Left ventricle myocardium inferior (tissue), 1 donor: ENCODE measurements at regions not wholly inside any gene's neighbourhood (a gene's known extent, or its start where the extent isn't known, plus 50 kb on each side); places are given as distances from the start of the nearest gene placed in this dataset.

Experiments used
- DNase-seq: peaks from one replicate; pipeline ENCODE4 v3.0.0-alpha.2; 2020
- H3K27ac ChIP-seq: fragments of 200-600 bp; replicated peaks from 2 replicates; pipeline ENCODE4 v1.8.0; 2021
- H3K27me3 ChIP-seq: fragments of 200-600 bp; 2 replicates; pipeline ENCODE4 v1.8.0; 2021; ENCODE audit warnings: low read depth
- H3K36me3 ChIP-seq: fragments of 200-600 bp; 2 replicates; pipeline ENCODE4 v1.8.0; 2021
- H3K4me1 ChIP-seq: fragments of 200-600 bp; 2 replicates; pipeline ENCODE4 v1.8.0; 2021
- H3K4me3 ChIP-seq: fragments of 200-600 bp; 2 replicates; pipeline ENCODE4 v1.8.0; 2021; ENCODE audit warnings: mild to moderate bottlenecking, moderate library complexity
- H3K9me3 ChIP-seq: fragments of 200-600 bp; replicated peaks from 2 replicates; pipeline ENCODE4 v1.8.0; 2021
- CTCF ChIP-seq: fragments of 200-600 bp; IDR thresholded peaks from 2 replicates; pipeline ENCODE4 v1.8.0; 2021; ENCODE audit warnings: antibody characterized with exemption, mild to moderate bottlenecking, borderline replicate concordance
- intact Hi-C: fragments of 100-400 bp; cut with micrococcal nuclease; formaldehyde crosslinking; loops from one replicate; pipeline ENCODE4 v1.11.0; 2022
- donor health status: DM: no; HTN: yes; CAD: no; lungs with severe emphysema.

GRCh38 chr6:14051355-14051754 is 66.2 kb upstream of the CD83 start:
- Histone ChIP-seq H3K4me1 (no peaks in the 10 kb centered on the region), H3K9me3 (no peaks in the 10 kb centered on the region), H3K36me3 (no peaks in the 10 kb centered on the region), H3K27me3 (peaks cover 59% of the 10 kb centered on the region), H3K4me3 (no peak overlapping the region), H3K27ac (no peak overlapping the region)
- intact Hi-C loops, result loop anchor here (10.0 kb wide), 1 partner anchor 257 kb away; no protein-coding TSS in a partner anchor
- no peak for TF ChIP-seq CTCF
- no peak for DNase-seq

- H3K4me1 ChIP-seq, result no peaks in the 10 kb centered on the region
- H3K36me3 ChIP-seq, result no peaks in the 10 kb centered on the region
- no peak overlapping the region for H3K4me3 ChIP-seq
- TF ChIP-seq CTCF, result no peak
- peaks cover 52% of the 10 kb centered on the region for H3K27me3 ChIP-seq
- no peak overlapping the region for H3K27ac ChIP-seq
- intact Hi-C loops, result loop anchor here (10.0 kb wide), 1 partner anchor 259 kb away; no protein-coding TSS in a partner anchor
- no peaks in the 10 kb centered on the region for H3K9me3 ChIP-seq
- no peak for DNase-seq
These were observed 63.8 kb upstream of the CD83 start for GRCh38 chr6:14053811-14054210.

GRCh38 chr6:14055541-14055940 is 62.0 kb upstream of the CD83 start:
- peaks cover 6% of the 10 kb centered on the region for H3K4me1 ChIP-seq
- no peak for TF ChIP-seq CTCF
- intact Hi-C loops, result loop anchor here (10.0 kb wide), 1 partner anchor 261 kb away; no protein-coding TSS in a partner anchor
- H3K27ac ChIP-seq, result no peak overlapping the region
- no peaks in the 10 kb centered on the region for H3K9me3 ChIP-seq
- no peaks in the 10 kb centered on the region for H3K36me3 ChIP-seq
- H3K4me3 ChIP-seq, result no peak overlapping the region
- no peak for DNase-seq
- peaks cover 44% of the 10 kb centered on the region for H3K27me3 ChIP-seq

- H3K27ac ChIP-seq, result no peak overlapping the region
- peaks cover 9% of the 10 kb centered on the region for H3K9me3 ChIP-seq
- H3K4me1 ChIP-seq, result peaks cover 6% of the 10 kb centered on the region
- H3K36me3 ChIP-seq, result no peaks in the 10 kb centered on the region
- H3K4me3 ChIP-seq, result no peak overlapping the region
- intact Hi-C loops, result loop anchor here (10.0 kb wide), 1 partner anchor 263 kb away; no protein-coding TSS in a partner anchor
- H3K27me3 ChIP-seq, result peaks cover 44% of the 10 kb centered on the region
- no peak for DNase-seq
- TF ChIP-seq CTCF, result no peak
These were observed 59.4 kb upstream of the CD83 start for GRCh38 chr6:14058029-14058695.

- Histone ChIP-seq H3K4me1 (peaks cover 6% of the 10 kb centered on the region), H3K27ac (no peak overlapping the region), H3K27me3 (peaks cover 43% of the 10 kb centered on the region), H3K9me3 (peaks cover 9% of the 10 kb centered on the region), H3K4me3 (no peak overlapping the region), H3K36me3 (no peaks in the 10 kb centered on the region)
- intact Hi-C loops, result loop anchor here (10.0 kb wide), 1 partner anchor 264 kb away; no protein-coding TSS in a partner anchor
- TF ChIP-seq CTCF, result no peak
- DNase-seq, result no peak
These were observed 58.8 kb upstream of the CD83 start for GRCh38 chr6:14058735-14059134.
